ENCODE measurements at regions not wholly inside any gene's neighbourhood (a gene's known extent, or its start where the extent isn't known, plus 50 kb on each side); places are given as distances from the start of the nearest gene placed in this dataset.

DNA sequence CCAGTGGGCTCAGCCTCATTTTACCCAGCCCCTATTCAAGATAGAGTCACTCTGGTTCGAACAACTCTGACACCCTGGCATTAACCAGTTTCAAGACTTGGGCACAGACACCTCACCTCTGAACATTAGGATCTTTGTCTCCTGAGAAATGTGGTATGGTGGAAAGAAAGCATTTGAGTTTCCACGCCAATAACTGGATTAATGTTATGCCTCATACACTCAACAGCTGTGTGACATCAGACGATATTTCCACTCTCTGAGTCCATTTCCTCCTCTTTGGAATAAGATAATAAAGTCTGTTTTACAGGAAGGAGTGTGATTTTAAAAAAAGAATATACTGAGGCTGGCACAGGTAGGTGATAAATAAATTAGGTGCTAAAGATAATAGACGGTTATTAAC is 121.3 kb upstream of the CHL1 start:
- DNase-seq (ENCODE audit: low spot score) = no peak
- TF ChIP-seq, protein P1, sequence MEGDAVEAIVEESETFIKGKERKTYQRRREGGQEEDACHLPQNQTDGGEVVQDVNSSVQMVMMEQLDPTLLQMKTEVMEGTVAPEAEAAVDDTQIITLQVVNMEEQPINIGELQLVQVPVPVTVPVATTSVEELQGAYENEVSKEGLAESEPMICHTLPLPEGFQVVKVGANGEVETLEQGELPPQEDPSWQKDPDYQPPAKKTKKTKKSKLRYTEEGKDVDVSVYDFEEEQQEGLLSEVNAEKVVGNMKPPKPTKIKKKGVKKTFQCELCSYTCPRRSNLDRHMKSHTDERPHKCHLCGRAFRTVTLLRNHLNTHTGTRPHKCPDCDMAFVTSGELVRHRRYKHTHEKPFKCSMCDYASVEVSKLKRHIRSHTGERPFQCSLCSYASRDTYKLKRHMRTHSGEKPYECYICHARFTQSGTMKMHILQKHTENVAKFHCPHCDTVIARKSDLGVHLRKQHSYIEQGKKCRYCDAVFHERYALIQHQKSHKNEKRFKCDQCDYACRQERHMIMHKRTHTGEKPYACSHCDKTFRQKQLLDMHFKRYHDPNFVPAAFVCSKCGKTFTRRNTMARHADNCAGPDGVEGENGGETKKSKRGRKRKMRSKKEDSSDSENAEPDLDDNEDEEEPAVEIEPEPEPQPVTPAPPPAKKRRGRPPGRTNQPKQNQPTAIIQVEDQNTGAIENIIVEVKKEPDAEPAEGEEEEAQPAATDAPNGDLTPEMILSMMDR (IDR thresholded peaks at IDR 0.05; ENCODE audit: extremely low read depth, insufficient read depth, missing control alignments) = no peak
- in situ Hi-C loops (cut with MboI; ENCODE audit: low pct_unique_long_range_greater_than_20kb, low sequenced_read_pairs, unreplicated experiment) = no loop called here

DNA sequence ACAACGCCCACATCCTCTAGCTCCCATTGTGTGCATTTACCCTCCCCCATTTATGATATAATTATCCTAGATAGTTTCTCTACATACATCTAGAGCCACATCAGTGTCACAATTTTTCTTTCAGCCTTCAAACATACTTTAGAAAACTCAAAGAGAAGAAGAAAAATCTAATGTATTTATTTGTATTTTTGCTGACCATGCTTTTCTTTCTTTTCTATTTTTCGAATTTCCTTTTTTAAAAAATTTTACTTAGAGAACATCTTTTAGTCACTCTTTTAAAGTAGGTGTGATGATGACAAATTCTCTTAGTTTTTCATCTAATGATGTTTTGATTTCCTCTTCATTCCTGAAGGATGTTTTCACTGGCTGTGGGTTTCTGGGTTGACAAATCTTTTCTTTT is 117.0 kb upstream of the CHL1 start:
- no peak for DNase-seq (ENCODE audit: low spot score)
- TF ChIP-seq, protein P1 (IDR thresholded peaks at IDR 0.05; ENCODE audit: extremely low read depth, insufficient read depth, missing control alignments) = no peak
- in situ Hi-C loops (cut with MboI; ENCODE audit: low pct_unique_long_range_greater_than_20kb, low sequenced_read_pairs, unreplicated experiment) = no loop called here

DNA sequence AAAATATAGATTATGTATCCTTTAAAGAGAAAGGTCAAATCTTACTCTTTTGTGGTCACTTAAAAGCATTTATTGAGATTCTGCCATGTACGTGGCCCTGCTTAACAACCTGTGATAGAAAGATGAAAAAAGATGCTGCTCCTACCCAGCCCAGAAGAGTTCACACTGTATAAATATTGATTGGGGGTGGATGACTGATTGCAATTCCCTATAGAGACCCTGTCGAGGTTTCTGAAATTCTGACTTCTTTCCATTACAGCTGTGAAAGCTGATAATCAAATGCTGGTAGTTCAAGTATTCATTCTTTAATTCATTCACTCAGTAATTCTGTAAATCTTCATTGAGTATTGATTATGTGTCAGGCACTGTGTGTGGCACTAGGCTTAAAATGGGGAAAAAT is 114.1 kb upstream of the CHL1 start:
- in situ Hi-C loops (cut with MboI; ENCODE audit: low pct_unique_long_range_greater_than_20kb, low sequenced_read_pairs, unreplicated experiment) = no loop called here
- TF ChIP-seq, protein P1 (IDR thresholded peaks at IDR 0.05; ENCODE audit: extremely low read depth, insufficient read depth, missing control alignments) = no peak
- no peak for DNase-seq (ENCODE audit: low spot score)

DNA sequence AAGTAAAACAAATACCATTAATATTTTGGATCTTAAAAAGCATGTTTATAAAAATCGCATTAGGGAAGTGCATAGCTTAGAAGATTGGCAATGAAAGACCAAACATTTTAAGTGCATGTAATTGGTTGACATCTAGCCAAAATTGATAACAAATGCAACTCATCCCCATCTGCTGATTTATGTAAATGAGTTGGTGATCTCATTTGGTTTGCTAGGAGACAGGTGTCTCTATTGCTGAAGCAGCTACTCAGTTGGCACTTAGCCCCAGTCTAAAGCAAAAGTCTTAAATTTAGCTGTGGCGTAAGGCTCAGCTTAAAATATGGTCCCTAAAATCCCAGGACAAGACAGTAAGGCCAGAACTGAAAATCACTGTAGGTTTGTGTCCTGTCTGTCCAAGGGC is 113.5 kb upstream of the CHL1 start:
- TF ChIP-seq, protein P1 (IDR thresholded peaks at IDR 0.05; ENCODE audit: extremely low read depth, insufficient read depth, missing control alignments) = no peak

DNA sequence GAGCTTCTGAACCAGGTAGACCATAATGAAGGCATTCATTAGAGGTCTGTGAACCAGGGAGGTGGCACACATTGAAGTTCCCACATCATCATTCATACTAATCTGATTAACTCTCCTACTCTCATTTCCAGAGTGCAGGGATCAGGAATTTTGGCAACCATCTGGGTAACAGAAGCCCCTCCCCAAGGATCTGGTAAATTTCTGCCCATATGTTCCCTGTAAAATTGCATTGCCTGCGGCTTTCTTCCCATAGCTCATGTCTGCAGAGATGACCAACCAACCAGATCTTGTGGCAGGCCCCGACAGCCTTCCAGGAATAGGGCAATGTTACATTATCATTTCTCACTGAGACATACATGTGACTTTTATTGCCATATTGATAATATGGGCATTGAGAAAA is 111.4 kb upstream of the CHL1 start:
- TF ChIP-seq, protein P1 (IDR thresholded peaks at IDR 0.05; ENCODE audit: extremely low read depth, insufficient read depth, missing control alignments) = no peak

More for the DNA sequence above, 113.5 kb upstream of the CHL1 start:
- in situ Hi-C loops (cut with MboI; ENCODE audit: low pct_unique_long_range_greater_than_20kb, low sequenced_read_pairs, unreplicated experiment) = no loop called here
- no peak for DNase-seq (ENCODE audit: low spot score)

DNA sequence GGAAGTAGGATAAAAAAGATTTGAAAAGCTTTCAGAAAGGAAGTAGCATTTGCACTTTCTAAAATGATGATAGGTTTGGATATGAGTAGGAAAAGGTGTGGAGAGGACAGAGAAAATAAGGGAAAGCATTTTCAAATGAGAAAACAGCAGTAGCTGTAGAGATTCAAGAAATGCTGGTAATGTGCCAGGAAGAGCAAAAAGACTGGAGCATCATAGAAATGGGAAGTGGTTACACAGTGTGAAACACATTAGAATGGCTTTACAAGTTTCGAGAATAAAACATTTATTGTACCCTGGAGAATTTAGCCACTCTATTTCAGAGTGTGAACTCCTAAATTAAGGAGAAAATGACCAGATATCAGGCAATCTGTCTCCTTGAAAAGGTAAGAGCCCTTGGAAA is 108.3 kb upstream of the CHL1 start:
- DNase-seq (ENCODE audit: low spot score) = no peak

More for the DNA sequence above, 111.4 kb upstream of the CHL1 start:
- in situ Hi-C loops (cut with MboI; ENCODE audit: low pct_unique_long_range_greater_than_20kb, low sequenced_read_pairs, unreplicated experiment) = no loop called here
- no peak for DNase-seq (ENCODE audit: low spot score)

More for the DNA sequence above, 108.3 kb upstream of the CHL1 start:
- in situ Hi-C loops (cut with MboI; ENCODE audit: low pct_unique_long_range_greater_than_20kb, low sequenced_read_pairs, unreplicated experiment) = no loop called here
- TF ChIP-seq, protein P1 (IDR thresholded peaks at IDR 0.05; ENCODE audit: extremely low read depth, insufficient read depth, missing control alignments) = no peak
